NCI-H774 (cell line): ENCODE measurements at regions not wholly inside any gene's neighbourhood (a gene's known extent, or its start where the extent isn't known, plus 50 kb on each side); places are given as distances from the start of the nearest gene placed in this dataset.
"Not testable (repeated sequence)": the region's sequence is repeated elsewhere in the genome, so short reads cannot be mapped to it uniquely, and the experiment has no call there.

Experiments
- DNase-seq: peaks from one replicate; lab custom pipeline; 2025; lab: John Stamatoyannopoulos, UW

GRCh38 chr2:38483776-38484501, 106.9 kb upstream of the ATL2 start:
- DNase-seq, result no peak

- not testable (repeated sequence) for DNase-seq
Measured at GRCh38 chr2:38482710-38483109, 105.6 kb upstream of the ATL2 start.

GRCh38 chr2:38480617-38481016, 103.5 kb upstream of the ATL2 start:
- no peak for DNase-seq

- DNase-seq, result no peak
Measured at GRCh38 chr2:38477006-38477405, 99.9 kb upstream of the ATL2 start.

- no peak for DNase-seq
Measured at GRCh38 chr2:38475567-38475881, 98.5 kb upstream of the ATL2 start.

GRCh38 chr2:38474715-38475566, 97.9 kb upstream of the ATL2 start:
- DNase-seq, result no peak

- DNase-seq, result no peak
Measured at GRCh38 chr2:38474021-38474456, 97.0 kb upstream of the ATL2 start.

GRCh38 chr2:38473333-38474005, 96.4 kb upstream of the ATL2 start:
- no peak for DNase-seq

GRCh38 chr2:38470115-38470514, 93.0 kb upstream of the ATL2 start:
- no peak for DNase-seq

- no peak for DNase-seq
Measured at GRCh38 chr2:38467768-38468455, 90.8 kb upstream of the ATL2 start.

GRCh38 chr2:38466876-38467767, 90.0 kb upstream of the ATL2 start:
- DNase-seq, result no peak

- DNase-seq, result no peak
Measured at GRCh38 chr2:38466409-38466808, 89.3 kb upstream of the ATL2 start.

GRCh38 chr2:38465789-38466127, 88.7 kb upstream of the ATL2 start:
- DNase-seq, result no peak

- DNase-seq, result no peak
Measured at GRCh38 chr2:38464971-38465788, 88.1 kb upstream of the ATL2 start.

- DNase-seq, result no peak
Measured at GRCh38 chr2:38463752-38464151, 86.7 kb upstream of the ATL2 start.

- no peak for DNase-seq
Measured at GRCh38 chr2:38462121-38462661, 85.1 kb upstream of the ATL2 start.

- no peak for DNase-seq
Measured at GRCh38 chr2:38461470-38461869, 84.4 kb upstream of the ATL2 start.

GRCh38 chr2:38460313-38460712, 83.2 kb upstream of the ATL2 start:
- no peak for DNase-seq

GRCh38 chr2:38454081-38454480, 77.0 kb upstream of the ATL2 start:
- DNase-seq, result no peak

- not testable (repeated sequence) for DNase-seq
Measured at GRCh38 chr2:38451778-38452177, 74.7 kb upstream of the ATL2 start.
